IMR-90 (cell line): ENCODE measurements at regions not wholly inside any gene's neighbourhood (a gene's known extent, or its start where the extent isn't known, plus 50 kb on each side); places are given as distances from the start of the nearest gene placed in this dataset.

Source experiments
- ATAC-seq: fragments of 200-7000 bp; cut with Tn5 transposase; 2 replicates; pipeline ENCODE4 v1.9.1; 2020; ENCODE audit warnings: low read depth, mild to moderate bottlenecking, moderate library complexity
- BruUV-seq: library from RNA; stranded (reverse); fragments of 400-500 nt; replicated peaks from 2 replicates; lab custom pipeline; 2021; lab: Mats Ljungman, UMichigan
- CTCF ChIA-PET: fragments of 300-600 bp; formaldehyde crosslinking; extraction: SDS; loops from one replicate; lab custom pipeline; 2021; ENCODE audit warnings: antibody characterized with exemption; lab: Yijun Ruan, JAX
- POLR2A ChIA-PET: fragments of 300-600 bp; sonication (Branson Sonifier 250); formaldehyde crosslinking; loops from one replicate; lab custom pipeline; 2022; ENCODE audit warnings: antibody characterized with exemption; ENCODE audit not compliant: unreplicated experiment; lab: Charles Lee
- DNase-seq: peaks from one replicate; pipeline ENCODE4 v3.0.0; 2013
- H2AFZ ChIP-seq: replicated peaks from 2 replicates; pipeline ENCODE3; 2013; ENCODE audit warnings: low read length, mild to moderate bottlenecking; ENCODE audit not compliant: poor library complexity
- H2AK5ac ChIP-seq: 2 replicates; pipeline ENCODE4 v1.6.1; 2013; ENCODE audit warnings: low read depth, low read length, inconsistent platforms
- H2AK9ac ChIP-seq: replicated peaks from 2 replicates; pipeline ENCODE3; 2013; ENCODE audit warnings: mild to moderate bottlenecking, low read depth, low read length, moderate library complexity; ENCODE audit not compliant: poor library complexity
- H2BK120ac ChIP-seq: 2 replicates; pipeline ENCODE4 v1.6.1; 2013; ENCODE audit warnings: low read depth, low read length, inconsistent platforms
- H2BK15ac ChIP-seq: 3 replicates; pipeline ENCODE4 v1.6.1; 2013; ENCODE audit warnings: low read depth, low read length, inconsistent platforms
- H2BK20ac ChIP-seq: 2 replicates; pipeline ENCODE4 v1.6.1; 2013; ENCODE audit warnings: low read depth, mild to moderate bottlenecking, inconsistent platforms, low read length, moderate library complexity
- H2BK5ac ChIP-seq: 2 replicates; pipeline ENCODE4 v1.6.1; 2013; ENCODE audit warnings: mild to moderate bottlenecking, low read depth, low read length, inconsistent platforms; ENCODE audit not compliant: poor library complexity, severe bottlenecking
- H3K14ac ChIP-seq: replicated peaks from 2 replicates; pipeline ENCODE4 v1.6.1; 2013; ENCODE audit warnings: low read depth, low read length, inconsistent platforms
- H3K18ac ChIP-seq: 2 replicates; pipeline ENCODE4 v1.6.1; 2013; ENCODE audit warnings: low read depth, low read length, control low read depth
- H3K23ac ChIP-seq: 2 replicates; pipeline ENCODE4 v1.6.1; 2013; ENCODE audit warnings: low read depth, low read length, inconsistent platforms
- H3K27ac ChIP-seq: 2 replicates; pipeline ENCODE4 v1.5.1; 2013; ENCODE audit warnings: mild to moderate bottlenecking, control low read depth, low read length; ENCODE audit not compliant: insufficient read depth
- H3K27me3 ChIP-seq: 2 replicates; pipeline ENCODE4 v1.6.1; 2013; ENCODE audit warnings: low read length; ENCODE audit not compliant: control insufficient read depth, insufficient read depth
- H3K36me3 ChIP-seq: 2 replicates; pipeline ENCODE4 v1.6.1; 2013; ENCODE audit warnings: low read length, mixed read lengths; ENCODE audit not compliant: control insufficient read depth, insufficient read depth
- H3K4ac ChIP-seq: 2 replicates; pipeline ENCODE4 v1.6.1; 2013; ENCODE audit warnings: low read depth, low read length, inconsistent platforms
- H3K4me1 ChIP-seq: 2 replicates; pipeline ENCODE4 v1.6.1; 2013; ENCODE audit warnings: low read length, mixed read lengths; ENCODE audit not compliant: control insufficient read depth, insufficient read depth
- H3K4me2 ChIP-seq: 2 replicates; pipeline ENCODE4 v1.6.1; 2013; ENCODE audit warnings: low read depth, mild to moderate bottlenecking, control low read depth, low read length, moderate library complexity
- H3K4me3 ChIP-seq: 2 replicates; pipeline ENCODE4 v1.5.1; 2013; ENCODE audit warnings: low read depth, mild to moderate bottlenecking, control low read depth, low read length, moderate library complexity; ENCODE audit not compliant: insufficient read depth
- H3K56ac ChIP-seq: 2 replicates; pipeline ENCODE4 v1.6.1; 2013; ENCODE audit warnings: low read length, inconsistent platforms; ENCODE audit not compliant: insufficient read depth; ENCODE audit errors: extremely low read depth
- H3K79me1 ChIP-seq, 2 experiments: 2 replicates each; pipeline ENCODE4 v1.6.1; 2013; ENCODE audit warnings: low read length in 2 of 2, inconsistent platforms in 1 of 2, low read depth in 1 of 2
- H3K9ac ChIP-seq: 2 replicates; pipeline ENCODE4 v1.6.1; 2013; ENCODE audit warnings: low read depth, low read length, control low read depth
- H3K9me1 ChIP-seq: 2 replicates; pipeline ENCODE4 v1.6.1; 2013; ENCODE audit warnings: low read length, inconsistent platforms; ENCODE audit not compliant: insufficient read depth
- H3K9me3 ChIP-seq: 2 replicates; pipeline ENCODE4 v1.6.1; 2013; ENCODE audit warnings: low read length; ENCODE audit not compliant: control insufficient read depth, insufficient read depth
- H4K20me1 ChIP-seq: 2 replicates; pipeline ENCODE4 v1.6.1; 2013; ENCODE audit warnings: low read length, inconsistent platforms; ENCODE audit not compliant: insufficient read depth
- H4K5ac ChIP-seq: 2 replicates; pipeline ENCODE4 v1.6.1; 2013; ENCODE audit warnings: mild to moderate bottlenecking, low read depth, low read length, control low read depth
- H4K8ac ChIP-seq, 2 experiments: 2 replicates each; pipeline ENCODE4 v1.6.1; 2013; ENCODE audit warnings: low read depth in 2 of 2, low read length in 2 of 2, control low read depth in 1 of 2, inconsistent platforms in 1 of 2
- H4K91ac ChIP-seq: 2 replicates; pipeline ENCODE4 v1.6.1; 2013; ENCODE audit warnings: low read depth, low read length, inconsistent platforms; ENCODE audit not compliant: insufficient read depth
- CEBPB ChIP-seq: IDR thresholded peaks from 2 replicates; pipeline ENCODE4 v1.6.1; 2012; ENCODE audit warnings: low read depth, low read length, improper control_type of control experiment
- RCOR1 ChIP-seq: IDR thresholded peaks from 2 replicates; pipeline ENCODE4 v1.6.1; 2012; ENCODE audit warnings: mild to moderate bottlenecking, low read length, improper control_type of control experiment; ENCODE audit not compliant: insufficient replicate concordance
- dilution Hi-C: fragments of 300-500 bp; cut with HindIII; formaldehyde crosslinking; loops from one replicate; pipeline ENCODE4 v1.14.3; 2018; ENCODE audit warnings: low sequenced_read_pairs; ENCODE audit not compliant: unreplicated experiment
- in situ Hi-C: fragments of 300-500 bp; cut with MboI; formaldehyde crosslinking; loops from 3 replicates; pipeline ENCODE4 v1.14.3; 2019; ENCODE audit warnings: low sequenced_read_pairs, inconsistent platforms, mixed read lengths
- intact Hi-C: fragments of 100-400 bp; cut with micrococcal nuclease; formaldehyde crosslinking; loops from 2 replicates; pipeline ENCODE4 v1.10.0; 2022

GRCh38 chr2:177326591-177326990, 62.1 kb upstream of the NFE2L2 start:
- Histone ChIP-seq H4K8ac (no peak overlapping the region), H2BK20ac (peak overlapping the region; percentile 9), H3K4me3 (no peak overlapping the region), H4K91ac (no peak overlapping the region), H3K14ac (0 out of 2 replicates have a peak overlapping the region, but pooled peaks have one; percentile 3), H3K27me3 (no peaks in the 10 kb centered on the region), H3K27ac (no peak overlapping the region), H3K23ac (no peak overlapping the region), H3K36me3 (no peaks in the 10 kb centered on the region), H3K18ac (0 out of 2 replicates have a peak overlapping the region, but pooled peaks have one; percentile 87), H3K9me3 (no peaks in the 10 kb centered on the region), H3K9me1 (peaks cover 16% of the 10 kb centered on the region), H3K79me1 (peaks cover 0 to 3% of the 10 kb centered on the region in 2 experiments; a peak in 1 of 4 replicates), H3K4me2 (no peak overlapping the region), H2AFZ (no peak overlapping the region), H3K4me1 (peaks cover 18% of the 10 kb centered on the region), H3K56ac (no peak overlapping the region), H4K5ac (no peak overlapping the region), H3K4ac (peak overlapping the region; percentile 53), H2AK5ac (no peak overlapping the region; the same call in 1 of the 2 replicates), H3K9ac (no peak overlapping the region), H4K20me1 (no peaks in the 10 kb centered on the region), H2AK9ac (no peak overlapping the region), H2BK5ac (no peak overlapping the region), H2BK15ac (0 out of 3 replicates have a peak overlapping the region, but pooled peaks have one; percentile 5), H2BK120ac (no peak overlapping the region; the same call in 1 of the 2 replicates)
- intact Hi-C loops = no loop called here
- TF ChIP-seq RCOR1 = no peak
- peak; percentile 27; the same call in 1 of the 2 replicates for TF ChIP-seq CEBPB
- in situ Hi-C loops = loop anchor here (5.0 kb wide), 1 partner anchor 159 kb away; no protein-coding TSS in a partner anchor
- BruUV-seq = no TSS peak
- DNase-seq (no peak), ATAC-seq (no peak)
- POLR2A ChIA-PET = interaction anchor here (0.6 kb wide), 1 partner anchor 101 kb away, joined by 5 read pairs; no protein-coding TSS in a partner anchor
- dilution Hi-C loops = no loop called here
- CTCF ChIA-PET = interaction anchor here (0.8 to 1.4 kb wide), 2 partner anchors 23 to 162 kb away, joined by 3 to 8 read pairs; no protein-coding TSS in a partner anchor
